Muscle of leg (tissue), 3 donors: ENCODE measurements at regions not wholly inside any gene's neighbourhood (a gene's known extent, or its start where the extent isn't known, plus 50 kb on each side); places are given as distances from the start of the nearest gene placed in this dataset.
A peak's percentile ranks its signal among the peaks of the same experiment; 100 is the strongest.

Experiments used
- DNase-seq: peaks from one replicate; pipeline ENCODE4 v3.0.0; 2013
- H3K27ac ChIP-seq: one replicate; pipeline ENCODE4 v1.5.1; 2013; ENCODE audit warnings: mild to moderate bottlenecking, low read length, control low read depth
- H3K27me3 ChIP-seq: one replicate; pipeline ENCODE4 v1.6.1; 2013; ENCODE audit warnings: low read length; ENCODE audit not compliant: control insufficient read depth, insufficient read depth
- H3K36me3 ChIP-seq: one replicate; pipeline ENCODE4 v1.6.1; 2013; ENCODE audit warnings: low read length; ENCODE audit not compliant: control insufficient read depth, insufficient read depth
- H3K4me1 ChIP-seq: one replicate; pipeline ENCODE4 v1.6.1; 2013; ENCODE audit warnings: low read length; ENCODE audit not compliant: control insufficient read depth, insufficient read depth
- H3K4me3 ChIP-seq: one replicate; pipeline ENCODE4 v1.5.1; 2013; ENCODE audit warnings: low read length, control low read depth
- H3K9me3 ChIP-seq: replicated peaks from 2 replicates; pipeline ENCODE4 v1.6.1; 2013; ENCODE audit warnings: low read depth, low read length; ENCODE audit not compliant: control insufficient read depth
- WGBS: methylation state at CpG from one replicate; pipeline ENCODE4 v1.1.5; 2013; ENCODE audit warnings: missing lambda C conversion rate; ENCODE audit not compliant: insufficient coverage; 5-methylcytosine and 5-hydroxymethylcytosine counted together

GRCh38 chr17:55585629-55586028 is 74.4 kb upstream of the SMIM36 start:
- Histone ChIP-seq H3K4me3 (no peak overlapping the region), H3K27ac (no peak overlapping the region)
- no CpG with 5 or more reads among the region's 2 CpGs for WGBS

GRCh38 chr17:55584861-55585260 is 73.6 kb upstream of the SMIM36 start:
- H3K4me3 ChIP-seq = no peak overlapping the region
- no peak for DNase-seq
- H3K27ac ChIP-seq = no peak overlapping the region
- H3K4me1 ChIP-seq = peaks cover 3% of the 10 kb centered on the region
- H3K36me3 ChIP-seq = no peaks in the 10 kb centered on the region
- H3K27me3 ChIP-seq = no peaks in the 10 kb centered on the region
- no peaks in the 10 kb centered on the region for H3K9me3 ChIP-seq
- WGBS = no CpG with 5 or more reads among the region's 1 CpG

More at GRCh38 chr17:55585629-55586028, 74.4 kb upstream of the SMIM36 start:
- no peak for DNase-seq
- no peaks in the 10 kb centered on the region for H3K9me3 ChIP-seq
- H3K4me1 ChIP-seq = peaks cover 3% of the 10 kb centered on the region
- H3K27me3 ChIP-seq = no peaks in the 10 kb centered on the region
- no peaks in the 10 kb centered on the region for H3K36me3 ChIP-seq

GRCh38 chr17:55584055-55584685 is 72.9 kb upstream of the SMIM36 start:
- H3K4me3 ChIP-seq = no peak overlapping the region
- no peaks in the 10 kb centered on the region for H3K27me3 ChIP-seq
- no peak overlapping the region for H3K27ac ChIP-seq
- no peaks in the 10 kb centered on the region for H3K36me3 ChIP-seq
- WGBS = no CpG with 5 or more reads among the region's 2 CpGs
- no peaks in the 10 kb centered on the region for H3K9me3 ChIP-seq
- peaks cover 3% of the 10 kb centered on the region for H3K4me1 ChIP-seq
- no peak for DNase-seq

- H3K27ac ChIP-seq = no peak overlapping the region
- no peak for DNase-seq
- peaks cover 3% of the 10 kb centered on the region for H3K4me1 ChIP-seq
- H3K9me3 ChIP-seq = no peaks in the 10 kb centered on the region
- 91% methylated on average over 3 of the region's 4 CpGs for WGBS
- H3K36me3 ChIP-seq = no peaks in the 10 kb centered on the region
- no peaks in the 10 kb centered on the region for H3K27me3 ChIP-seq
- H3K4me3 ChIP-seq = no peak overlapping the region
These were observed 71.6 kb upstream of the SMIM36 start for GRCh38 chr17:55582897-55583296.

GRCh38 chr17:55580596-55581133 is 69.4 kb upstream of the SMIM36 start:
- no peak for DNase-seq
- Histone ChIP-seq H3K27me3 (no peaks in the 10 kb centered on the region), H3K27ac (no peak overlapping the region), H3K4me1 (peaks cover 12% of the 10 kb centered on the region), H3K9me3 (no peaks in the 10 kb centered on the region), H3K36me3 (no peaks in the 10 kb centered on the region), H3K4me3 (no peak overlapping the region)
- WGBS = no CpG with 5 or more reads among the region's 5 CpGs

GRCh38 chr17:55577687-55578086 is 66.4 kb upstream of the SMIM36 start:
- DNase-seq = peak; percentile 28
- WGBS = 79% methylated on average over 8 of the region's 14 CpGs
- H3K4me3 ChIP-seq = no peak overlapping the region

GRCh38 chr17:55576996-55577586 is 65.8 kb upstream of the SMIM36 start:
- no peaks in the 10 kb centered on the region for H3K27me3 ChIP-seq
- DNase-seq = peak; percentile 91
- peaks cover 12% of the 10 kb centered on the region for H3K4me1 ChIP-seq
- no peaks in the 10 kb centered on the region for H3K36me3 ChIP-seq
- H3K9me3 ChIP-seq = no peaks in the 10 kb centered on the region
- WGBS = 18% methylated on average over 5 of the region's 9 CpGs
- H3K4me3 ChIP-seq = peak overlapping the region; percentile 16
- peak overlapping the region; percentile 94 for H3K27ac ChIP-seq

More at GRCh38 chr17:55577687-55578086, 66.4 kb upstream of the SMIM36 start:
- Histone ChIP-seq H3K27me3 (no peaks in the 10 kb centered on the region), H3K9me3 (no peaks in the 10 kb centered on the region), H3K36me3 (no peaks in the 10 kb centered on the region), H3K4me1 (peaks cover 12% of the 10 kb centered on the region), H3K27ac (no peak overlapping the region)

- H3K27ac ChIP-seq = peak overlapping the region; percentile 94
- 54% methylated on average over 5 of the region's 8 CpGs for WGBS
- peak overlapping the region; percentile 16 for H3K4me3 ChIP-seq
- H3K9me3 ChIP-seq = no peaks in the 10 kb centered on the region
- H3K36me3 ChIP-seq = no peaks in the 10 kb centered on the region
- no peaks in the 10 kb centered on the region for H3K27me3 ChIP-seq
- H3K4me1 ChIP-seq = peaks cover 12% of the 10 kb centered on the region
- peak; percentile 77 for DNase-seq
These were observed 65.2 kb upstream of the SMIM36 start for GRCh38 chr17:55576237-55576995.

GRCh38 chr17:55575058-55575636 is 63.9 kb upstream of the SMIM36 start:
- 100% methylated on average over 1 of the region's 4 CpGs for WGBS
- Histone ChIP-seq H3K4me1 (peaks cover 15% of the 10 kb centered on the region), H3K9me3 (no peaks in the 10 kb centered on the region), H3K27me3 (no peaks in the 10 kb centered on the region), H3K36me3 (no peaks in the 10 kb centered on the region), H3K4me3 (no peak overlapping the region), H3K27ac (no peak overlapping the region)
- no peak for DNase-seq

GRCh38 chr17:55572599-55572998 is 61.3 kb upstream of the SMIM36 start:
- DNase-seq = no peak
- WGBS = 100% methylated on average over 1 of the region's 2 CpGs
- Histone ChIP-seq H3K27me3 (no peaks in the 10 kb centered on the region), H3K27ac (no peak overlapping the region), H3K4me1 (peaks cover 19% of the 10 kb centered on the region), H3K9me3 (no peaks in the 10 kb centered on the region), H3K36me3 (no peaks in the 10 kb centered on the region), H3K4me3 (no peak overlapping the region)
